Neural progenitor cell (in vitro differentiated cells): ENCODE measurements at regions not wholly inside any gene's neighbourhood (a gene's known extent, or its start where the extent isn't known, plus 50 kb on each side); places are given as distances from the start of the nearest gene placed in this dataset.

ENCODE experiments used
- CTCF ChIP-seq: fragments of 200-600 bp; sonication (generic); IDR thresholded peaks from 2 replicates; pipeline ENCODE4 v1.5.1; 2017; ENCODE audit warnings: antibody characterized with exemption, mild to moderate bottlenecking
- EZH2 ChIP-seq: fragments of 200-600 bp; sonication (generic); IDR thresholded peaks from 2 replicates; pipeline ENCODE4 v1.6.1; 2017; ENCODE audit warnings: antibody characterized with exemption, mild to moderate bottlenecking, moderate library complexity

GRCh38 chrX:912677-913076 is 282.1 kb downstream of the SHOX start:
- TF ChIP-seq CTCF (no peak), EZH2 (no peak)
